ENCODE measurements at regions not wholly inside any gene's neighbourhood (a gene's known extent, or its start where the extent isn't known, plus 50 kb on each side); places are given as distances from the start of the nearest gene placed in this dataset.

DNA sequence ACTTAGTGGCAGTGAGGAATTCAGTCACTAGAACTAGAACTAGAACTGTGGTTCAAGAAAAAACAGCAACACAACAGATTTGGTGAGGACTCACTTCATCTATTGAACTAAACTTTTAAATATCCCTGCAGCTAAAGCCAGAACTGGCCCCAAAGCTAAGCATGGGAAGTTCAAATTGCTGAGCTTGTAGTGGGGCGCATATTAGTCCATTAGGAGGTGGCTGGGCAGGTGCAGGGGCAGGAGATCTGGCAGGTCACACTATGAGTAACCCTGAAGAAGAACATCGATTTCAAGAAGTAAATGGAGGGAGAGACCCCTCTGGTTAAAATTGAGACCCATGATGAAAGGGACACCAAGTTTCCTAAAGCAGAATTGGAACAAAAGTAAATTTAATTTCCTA lies 73.8 kb upstream of the UBAC2 start:
- no peak for TF ChIP-seq EZH2phosphoT487 (IDR thresholded peaks at IDR 0.05; ENCODE audit: borderline replicate concordance, low read length)
- TF ChIP-seq, protein P1, sequence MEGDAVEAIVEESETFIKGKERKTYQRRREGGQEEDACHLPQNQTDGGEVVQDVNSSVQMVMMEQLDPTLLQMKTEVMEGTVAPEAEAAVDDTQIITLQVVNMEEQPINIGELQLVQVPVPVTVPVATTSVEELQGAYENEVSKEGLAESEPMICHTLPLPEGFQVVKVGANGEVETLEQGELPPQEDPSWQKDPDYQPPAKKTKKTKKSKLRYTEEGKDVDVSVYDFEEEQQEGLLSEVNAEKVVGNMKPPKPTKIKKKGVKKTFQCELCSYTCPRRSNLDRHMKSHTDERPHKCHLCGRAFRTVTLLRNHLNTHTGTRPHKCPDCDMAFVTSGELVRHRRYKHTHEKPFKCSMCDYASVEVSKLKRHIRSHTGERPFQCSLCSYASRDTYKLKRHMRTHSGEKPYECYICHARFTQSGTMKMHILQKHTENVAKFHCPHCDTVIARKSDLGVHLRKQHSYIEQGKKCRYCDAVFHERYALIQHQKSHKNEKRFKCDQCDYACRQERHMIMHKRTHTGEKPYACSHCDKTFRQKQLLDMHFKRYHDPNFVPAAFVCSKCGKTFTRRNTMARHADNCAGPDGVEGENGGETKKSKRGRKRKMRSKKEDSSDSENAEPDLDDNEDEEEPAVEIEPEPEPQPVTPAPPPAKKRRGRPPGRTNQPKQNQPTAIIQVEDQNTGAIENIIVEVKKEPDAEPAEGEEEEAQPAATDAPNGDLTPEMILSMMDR (IDR thresholded peaks at IDR 0.05; ENCODE audit: low read depth, low read length, poor library complexity, severe bottlenecking) = no peak
- Histone ChIP-seq H3K27ac (ENCODE audit: low read depth, low read length) (no peak overlapping the region), H3K36me3 (ENCODE audit: control insufficient read depth, low read length) (no peaks in the 10 kb centered on the region), H3K27me3 (ENCODE audit: control insufficient read depth, low read length) (peaks cover 30% of the 10 kb centered on the region), H4K20me1 (ENCODE audit: control insufficient read depth, insufficient read depth, low read depth, low read length) (no peaks in the 10 kb centered on the region), H3F3A (ENCODE audit: control insufficient read depth, insufficient read depth) (no peaks in the 10 kb centered on the region), H3K4me1 (ENCODE audit: control insufficient read depth, low read length) (peaks cover 9% of the 10 kb centered on the region), H3K4me2 (ENCODE audit: low read length) (no peak overlapping the region), H3K9me2 (replicated peaks; ENCODE audit: control insufficient read depth, low read length) (no peaks in the 10 kb centered on the region), H3K9me3 (ENCODE audit: control insufficient read depth, insufficient read depth, low read length) (no peaks in the 10 kb centered on the region), H3K4me3 (ENCODE audit: low read length) (no peak overlapping the region), H3K79me2 (ENCODE audit: control insufficient read depth, low read length) (no peaks in the 10 kb centered on the region)

DNA sequence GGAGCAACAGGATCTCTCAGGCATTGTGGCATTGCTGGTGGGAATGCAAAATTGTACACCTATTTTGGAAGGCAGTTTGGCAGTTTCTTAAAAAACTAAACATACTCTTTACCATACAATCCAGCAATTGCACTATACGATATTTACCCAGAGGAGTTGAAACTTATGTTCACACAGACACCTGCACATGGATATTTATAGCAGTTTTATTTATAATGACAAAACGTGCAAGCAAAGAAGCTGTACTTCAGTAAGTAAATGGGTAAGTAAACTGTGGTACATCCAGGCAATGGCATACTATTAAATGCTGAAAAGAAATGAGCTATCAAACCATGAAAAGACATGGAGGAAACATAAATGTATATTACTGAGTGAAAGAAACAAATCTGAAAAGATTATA lies 71.6 kb upstream of the UBAC2 start:
- H3K27me3 ChIP-seq (ENCODE audit: control insufficient read depth, low read length) = peaks cover 15% of the 10 kb centered on the region
- H3K27ac ChIP-seq (ENCODE audit: low read depth, low read length) = no peak overlapping the region
- peaks cover 9% of the 10 kb centered on the region for H3K4me1 ChIP-seq (ENCODE audit: control insufficient read depth, low read length)
- TF ChIP-seq EZH2phosphoT487 (IDR thresholded peaks at IDR 0.05; ENCODE audit: borderline replicate concordance, low read length) = no peak
- TF ChIP-seq, protein P1 (IDR thresholded peaks at IDR 0.05; ENCODE audit: low read depth, low read length, poor library complexity, severe bottlenecking) = no peak
- H3F3A ChIP-seq (ENCODE audit: control insufficient read depth, insufficient read depth) = no peaks in the 10 kb centered on the region
- no peaks in the 10 kb centered on the region for H4K20me1 ChIP-seq (ENCODE audit: control insufficient read depth, insufficient read depth, low read depth, low read length)
- H3K36me3 ChIP-seq (ENCODE audit: control insufficient read depth, low read length) = no peaks in the 10 kb centered on the region
- H3K4me2 ChIP-seq (ENCODE audit: low read length) = peak overlapping the region; percentile 37
- H3K4me3 ChIP-seq (ENCODE audit: low read length) = 0 out of 2 replicates have a peak overlapping the region, but pooled peaks have one; percentile 12
- H3K9me3 ChIP-seq (ENCODE audit: control insufficient read depth, insufficient read depth, low read length) = no peaks in the 10 kb centered on the region
- H3K9me2 ChIP-seq (replicated peaks; ENCODE audit: control insufficient read depth, low read length) = no peaks in the 10 kb centered on the region
- no peaks in the 10 kb centered on the region for H3K79me2 ChIP-seq (ENCODE audit: control insufficient read depth, low read length)

- H3K27ac ChIP-seq (ENCODE audit: low read depth, low read length) = no peak overlapping the region
- peaks cover 9% of the 10 kb centered on the region for H3K4me1 ChIP-seq (ENCODE audit: control insufficient read depth, low read length)
- H3F3A ChIP-seq (ENCODE audit: control insufficient read depth, insufficient read depth) = no peaks in the 10 kb centered on the region
- no peaks in the 10 kb centered on the region for H3K36me3 ChIP-seq (ENCODE audit: control insufficient read depth, low read length)
- peaks cover 11% of the 10 kb centered on the region for H3K27me3 ChIP-seq (ENCODE audit: control insufficient read depth, low read length)
- H3K4me3 ChIP-seq (ENCODE audit: low read length) = no peak overlapping the region
- H3K79me2 ChIP-seq (ENCODE audit: control insufficient read depth, low read length) = no peaks in the 10 kb centered on the region
- no peak for TF ChIP-seq EZH2phosphoT487 (IDR thresholded peaks at IDR 0.05; ENCODE audit: borderline replicate concordance, low read length)
- TF ChIP-seq, protein P1 (IDR thresholded peaks at IDR 0.05; ENCODE audit: low read depth, low read length, poor library complexity, severe bottlenecking) = no peak
- no peaks in the 10 kb centered on the region for H3K9me2 ChIP-seq (replicated peaks; ENCODE audit: control insufficient read depth, low read length)
- no peaks in the 10 kb centered on the region for H3K9me3 ChIP-seq (ENCODE audit: control insufficient read depth, insufficient read depth, low read length)
- no peak overlapping the region for H3K4me2 ChIP-seq (ENCODE audit: low read length)
- H4K20me1 ChIP-seq (ENCODE audit: control insufficient read depth, insufficient read depth, low read depth, low read length) = no peaks in the 10 kb centered on the region
Observed at GRCh38 chr13:99129951-99130350, 70.7 kb upstream of the UBAC2 start.
